Islet of Langerhans (tissue), 1 donor: ENCODE measurements at regions not wholly inside any gene's neighbourhood (a gene's known extent, or its start where the extent isn't known, plus 50 kb on each side); places are given as distances from the start of the nearest gene placed in this dataset.

Source experiments
- FAIRE-seq: peaks from one replicate; lab custom pipeline; 2011; peaks lifted over from hg19 to GRCh38; lab: Jason Lieb, UNC

GRCh38 chr7:86972072-86972471 is 87.4 kb downstream of the ELAPOR2 start:
- no peak for FAIRE-seq

- no peak for FAIRE-seq
These were observed 88.5 kb downstream of the ELAPOR2 start for GRCh38 chr7:86970986-86971385.

DNA sequence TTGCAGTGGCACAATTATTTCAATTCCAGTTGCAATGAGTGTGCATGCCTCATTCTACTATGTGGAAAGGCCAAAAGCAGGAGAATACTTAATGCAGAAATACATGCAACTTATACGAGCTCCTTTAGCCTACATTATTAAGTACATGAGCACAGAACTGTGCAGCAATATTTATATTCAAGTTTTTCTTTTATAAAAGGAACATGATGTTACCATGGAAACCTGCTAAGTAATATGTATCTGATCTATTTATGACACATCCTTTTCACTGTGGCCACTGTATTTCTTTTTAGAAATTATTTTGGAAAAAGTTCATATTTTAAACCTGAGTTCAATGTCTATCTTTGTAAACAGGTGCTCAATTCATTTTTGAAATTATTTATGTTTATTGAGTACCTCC is 88.9 kb downstream of the ELAPOR2 start:
- FAIRE-seq: no peak

- no peak for FAIRE-seq
These were observed 89.6 kb downstream of the ELAPOR2 start for GRCh38 chr7:86969865-86970264.

GRCh38 chr7:86968618-86969017 is 90.8 kb downstream of the ELAPOR2 start:
- FAIRE-seq: no peak

DNA sequence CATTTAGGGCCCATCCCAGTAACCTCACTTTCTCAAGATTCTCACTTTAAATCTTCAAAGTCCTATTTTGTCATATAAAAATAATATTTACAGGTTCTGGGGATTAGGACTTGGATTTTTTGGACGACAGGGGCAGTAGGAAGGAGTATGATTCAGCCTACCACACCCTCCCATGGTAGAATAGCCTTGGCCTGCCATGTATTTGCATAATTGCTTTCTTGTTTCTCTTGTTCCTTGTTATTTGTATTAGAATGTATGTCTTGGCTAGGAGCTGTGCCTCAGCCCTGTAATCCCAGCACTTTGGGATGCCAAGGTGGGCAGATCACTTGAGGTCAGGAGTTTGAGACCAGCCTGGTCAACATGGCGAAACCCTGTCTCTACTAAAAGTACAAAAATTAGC is 92.5 kb downstream of the ELAPOR2 start:
- no peak for FAIRE-seq

GRCh38 chr7:86965727-86966120 is 93.7 kb downstream of the ELAPOR2 start:
- no peak for FAIRE-seq

DNA sequence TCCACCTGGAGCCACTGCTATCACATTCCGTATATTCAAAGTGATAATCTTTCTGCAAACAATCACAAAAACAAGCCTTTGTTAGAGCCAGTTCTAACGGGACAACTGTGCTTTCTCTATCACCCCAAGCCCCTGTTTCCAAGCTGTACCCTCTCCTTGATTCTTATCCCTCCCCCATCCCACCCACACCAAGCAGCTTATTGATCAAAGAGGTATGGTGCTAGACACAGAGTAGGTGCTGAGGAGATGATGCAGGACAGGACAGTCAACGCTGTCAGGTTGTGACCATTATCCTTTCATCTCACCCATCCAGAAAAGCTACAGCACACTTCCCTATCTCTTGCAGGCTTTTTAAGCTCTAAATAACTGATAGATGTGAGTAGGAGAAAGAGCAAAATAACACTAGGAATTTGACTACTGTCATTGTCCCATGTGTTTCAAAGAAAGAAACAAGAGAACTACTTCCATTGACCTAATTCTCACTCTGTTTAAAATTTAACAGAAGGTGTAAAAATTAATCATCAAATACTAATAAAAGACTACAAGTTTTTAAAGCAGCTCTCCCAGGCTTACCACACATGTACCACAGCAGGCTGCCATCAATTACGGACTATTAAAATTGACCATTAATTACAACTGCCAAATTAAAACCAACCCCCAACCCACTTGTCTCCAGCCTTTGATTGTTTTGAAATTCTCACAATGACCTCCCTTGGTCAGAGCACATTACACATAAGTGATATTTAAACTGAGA is 94.3 kb downstream of the ELAPOR2 start:
- no peak for FAIRE-seq

DNA sequence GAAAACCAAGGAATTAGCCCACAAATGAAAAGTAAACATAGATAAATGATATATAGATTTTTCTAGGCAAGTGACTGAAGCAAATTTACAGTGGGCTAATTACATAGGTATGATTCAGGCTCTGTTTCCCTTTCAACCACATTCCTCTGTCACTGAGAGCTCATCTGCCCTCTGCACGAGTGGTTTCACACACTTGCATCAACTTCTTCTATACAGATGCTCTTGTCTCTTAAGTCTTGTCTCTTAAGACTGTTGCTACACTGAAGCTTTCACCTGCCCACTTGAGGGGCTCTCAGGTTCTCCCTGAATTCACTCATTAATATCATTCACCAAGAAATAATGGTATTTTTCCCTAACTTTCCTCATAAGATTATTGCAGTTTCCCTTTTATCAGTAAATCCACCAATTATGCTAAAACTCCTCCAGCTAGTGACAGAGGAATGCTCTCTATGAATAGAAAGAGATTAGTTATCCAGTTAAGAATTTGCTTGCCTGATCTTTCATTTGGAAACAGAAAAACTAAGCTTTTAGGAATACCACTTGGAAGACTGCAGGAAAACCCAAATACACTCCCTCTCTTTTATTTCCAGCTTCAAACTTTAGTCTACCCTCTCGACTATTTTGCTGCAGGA is 95.7 kb downstream of the ELAPOR2 start:
- FAIRE-seq: no peak

- FAIRE-seq: no peak
These were observed 96.8 kb downstream of the ELAPOR2 start for GRCh38 chr7:86962623-86963022.

- FAIRE-seq: no peak
These were observed 97.8 kb downstream of the ELAPOR2 start for GRCh38 chr7:86961686-86962085.

DNA sequence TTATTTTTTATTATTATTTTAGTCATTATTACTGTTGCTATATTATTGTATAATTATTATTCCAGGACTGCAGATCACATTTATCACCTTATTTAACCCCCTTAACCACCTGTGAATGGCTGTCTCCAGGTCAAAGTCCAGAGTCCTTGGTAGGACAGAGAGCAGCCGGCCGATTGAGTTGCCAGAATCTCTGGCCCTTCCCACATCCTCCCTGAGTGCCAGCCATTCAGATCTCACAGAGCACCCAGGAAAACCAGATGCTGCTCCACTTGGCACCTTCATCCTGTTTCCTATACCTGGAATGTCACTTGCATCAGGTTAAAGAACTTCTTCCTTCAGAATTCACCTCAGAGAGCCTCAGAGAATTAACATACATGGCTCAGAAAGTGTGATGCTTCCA is 101.1 kb downstream of the ELAPOR2 start:
- FAIRE-seq: no peak

DNA sequence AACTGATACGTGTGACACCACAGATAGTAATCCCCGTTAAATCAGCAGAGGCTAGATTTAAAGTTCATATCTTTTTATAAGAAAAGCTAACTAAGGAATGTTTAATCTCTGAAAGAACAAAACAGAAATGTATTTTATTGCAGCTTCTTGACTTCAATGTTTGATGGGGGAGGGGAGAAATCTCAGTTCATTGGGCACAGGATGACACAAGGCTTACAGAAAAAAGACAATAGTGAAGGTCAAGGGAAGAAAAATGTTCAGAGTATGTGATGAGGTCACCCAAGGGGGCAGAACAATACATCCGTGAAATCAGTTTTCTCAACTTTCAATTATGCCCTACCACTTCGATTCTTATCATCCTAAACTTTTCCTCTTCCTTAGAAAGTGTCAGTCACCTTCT is 102.9 kb downstream of the ELAPOR2 start:
- no peak for FAIRE-seq

DNA sequence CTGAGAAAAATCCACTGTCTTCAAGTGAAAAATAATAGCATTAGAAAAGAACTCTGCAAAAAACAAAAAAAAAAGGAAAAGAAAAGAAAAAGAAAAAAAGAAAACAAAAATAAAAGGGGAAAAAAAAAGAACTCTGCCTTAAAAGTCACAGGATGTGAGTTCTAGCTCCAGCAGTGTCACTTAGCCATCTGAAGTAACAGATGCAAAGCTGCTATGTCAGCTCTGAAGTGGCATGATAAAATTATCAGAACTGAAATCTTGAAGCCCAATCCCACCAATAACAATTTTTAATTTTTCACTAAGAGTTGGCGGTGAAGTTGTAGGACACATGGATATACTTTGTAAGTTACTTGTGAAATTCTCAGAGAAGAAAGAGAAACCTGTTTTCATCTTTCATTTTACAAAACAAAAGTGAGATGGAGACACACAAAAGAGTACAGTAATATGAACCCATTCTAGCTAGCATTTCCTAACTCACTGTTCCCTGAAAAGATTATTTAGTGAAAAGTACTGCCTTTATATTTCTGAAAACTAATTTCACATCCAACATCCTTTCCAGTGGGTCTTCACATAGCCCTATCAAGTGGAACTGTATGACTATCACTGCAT is 103.5 kb downstream of the ELAPOR2 start:
- FAIRE-seq: no peak

DNA sequence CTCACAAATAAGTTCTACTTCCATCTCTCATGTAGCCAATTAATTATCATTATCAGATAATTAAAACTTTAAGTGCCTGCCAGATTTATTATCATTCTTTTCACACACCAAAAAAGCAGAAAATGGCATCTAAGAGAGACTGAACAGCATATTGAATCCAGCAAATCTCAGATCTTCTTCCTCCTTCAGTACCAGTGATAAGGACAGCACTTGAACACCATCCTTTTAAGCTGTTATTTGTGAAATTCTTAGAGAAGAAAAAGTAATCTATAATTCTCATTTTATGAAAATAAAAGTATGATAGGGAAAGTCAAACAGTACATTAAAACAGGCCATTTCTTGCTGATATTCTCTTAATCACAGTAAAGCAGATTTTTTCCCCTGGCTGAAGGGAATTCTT is 104.5 kb downstream of the ELAPOR2 start:
- no peak for FAIRE-seq

GRCh38 chr7:86953653-86954336 is 105.7 kb downstream of the ELAPOR2 start:
- FAIRE-seq: no peak

DNA sequence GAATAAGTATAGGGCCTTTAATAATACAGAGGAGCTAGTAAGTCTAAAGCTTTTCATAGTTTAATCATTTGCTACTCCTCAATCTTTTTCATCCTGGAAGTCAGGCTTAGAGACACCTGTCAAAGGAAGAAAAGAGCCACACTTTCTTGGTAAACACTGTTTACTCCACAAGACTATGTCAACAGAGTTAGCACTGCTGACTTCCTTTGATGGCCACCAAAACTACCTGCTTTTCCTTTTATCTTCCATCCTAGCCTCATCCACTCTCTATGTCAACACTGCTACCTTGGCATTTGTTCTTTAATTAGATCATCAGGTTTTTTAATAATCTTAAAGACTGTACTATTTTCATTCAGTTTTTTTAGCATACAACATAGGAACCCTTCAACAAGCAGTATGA is 106.2 kb downstream of the ELAPOR2 start:
- no peak for FAIRE-seq

DNA sequence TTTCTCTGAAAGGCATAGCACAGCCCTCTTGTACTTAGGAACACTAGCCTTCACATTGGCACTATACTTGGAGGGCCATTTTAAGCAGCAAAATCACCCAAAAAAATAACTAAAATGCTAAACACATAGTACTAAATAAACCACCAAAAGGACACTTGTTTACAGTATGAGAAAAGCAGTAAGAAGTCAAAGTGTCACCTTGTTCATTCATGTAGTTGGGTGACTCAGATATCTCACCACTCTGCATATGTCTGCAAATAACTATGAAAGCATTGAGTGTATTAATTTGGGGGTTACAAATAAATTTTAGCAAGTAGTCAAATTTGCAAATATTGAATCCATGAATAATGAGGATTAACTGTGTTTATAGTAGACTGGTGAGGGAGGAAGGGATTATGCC is 107.6 kb downstream of the ELAPOR2 start:
- no peak for FAIRE-seq

DNA sequence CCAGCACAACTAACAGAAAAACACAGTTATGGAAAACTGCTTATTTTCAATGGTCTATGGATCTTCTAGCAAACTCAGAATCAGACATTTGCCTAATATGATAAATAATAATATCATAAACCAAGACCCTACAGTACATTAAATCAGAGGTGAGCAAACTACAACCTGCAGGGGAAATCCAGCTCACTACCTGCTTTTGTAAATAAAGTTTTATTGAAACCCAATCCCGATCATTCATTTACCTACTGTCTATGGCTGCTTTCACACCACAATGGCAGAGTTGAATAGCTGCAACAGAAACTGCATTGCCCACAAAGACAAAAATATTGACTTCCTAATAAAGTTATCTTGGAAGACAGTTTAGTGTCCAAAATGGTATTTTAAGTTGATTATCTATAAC is 108.5 kb downstream of the ELAPOR2 start:
- no peak for FAIRE-seq

DNA sequence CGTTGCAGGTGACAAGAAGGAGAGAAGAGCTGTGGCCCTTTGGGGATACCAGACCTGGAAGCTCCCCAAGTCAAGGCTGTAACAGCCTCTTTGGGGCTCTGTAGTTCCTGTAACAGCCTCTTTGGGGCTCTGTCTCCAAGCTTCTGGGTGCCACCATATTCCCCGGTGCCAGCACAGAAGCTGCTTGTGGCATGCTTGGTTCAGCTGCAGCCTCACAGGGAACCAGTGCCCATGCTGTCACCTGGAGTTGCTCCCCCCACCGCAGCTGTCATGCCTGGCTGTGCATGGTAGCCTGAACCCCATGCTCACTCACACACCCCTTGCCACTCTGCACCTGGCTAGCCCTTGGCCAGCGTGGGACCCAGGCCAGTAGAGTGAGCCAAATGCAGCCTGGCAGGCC is 109.1 kb downstream of the ELAPOR2 start:
- FAIRE-seq: no peak

DNA sequence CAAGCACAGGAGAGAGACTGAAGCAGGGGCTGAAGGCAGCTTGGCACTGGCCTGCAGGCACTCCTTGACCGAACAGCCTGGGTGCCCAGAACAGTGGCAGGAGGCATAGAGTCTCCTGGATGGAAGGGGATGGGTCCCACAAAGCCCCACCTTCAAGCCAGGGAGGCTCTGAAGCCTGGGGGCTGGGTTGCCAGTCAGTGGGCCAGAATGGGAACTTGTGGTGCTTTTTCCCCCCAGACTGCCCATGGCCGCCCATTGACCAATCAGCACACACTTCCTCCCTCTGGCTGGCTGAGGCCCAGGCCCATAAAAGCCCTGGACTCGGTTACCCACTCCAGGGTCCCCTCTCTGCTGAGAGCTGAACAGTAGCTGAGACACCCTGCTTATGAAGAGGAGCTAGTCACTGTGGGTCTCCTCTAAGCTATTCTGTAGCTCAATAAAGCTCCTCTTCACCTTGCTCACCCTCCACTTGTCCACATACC is 109.6 kb downstream of the ELAPOR2 start:
- FAIRE-seq: no peak

GRCh38 chr7:86949052-86949778 is 110.2 kb downstream of the ELAPOR2 start:
- no peak for FAIRE-seq
